IMR-90 (cell line): ENCODE measurements at regions not wholly inside any gene's neighbourhood (a gene's known extent, or its start where the extent isn't known, plus 50 kb on each side); places are given as distances from the start of the nearest gene placed in this dataset.

Source experiments
- ATAC-seq: fragments of 200-7000 bp; cut with Tn5 transposase; 2 replicates; pipeline ENCODE4 v1.9.1; 2020; ENCODE audit warnings: low read depth, mild to moderate bottlenecking, moderate library complexity
- BruUV-seq: library from RNA; stranded (reverse); fragments of 400-500 nt; replicated peaks from 2 replicates; lab custom pipeline; 2021; lab: Mats Ljungman, UMichigan
- CTCF ChIA-PET: fragments of 300-600 bp; formaldehyde crosslinking; extraction: SDS; loops from one replicate; lab custom pipeline; 2021; ENCODE audit warnings: antibody characterized with exemption; lab: Yijun Ruan, JAX
- POLR2A ChIA-PET: fragments of 300-600 bp; sonication (Branson Sonifier 250); formaldehyde crosslinking; loops from one replicate; lab custom pipeline; 2022; ENCODE audit warnings: antibody characterized with exemption; ENCODE audit not compliant: unreplicated experiment; lab: Charles Lee
- DNase-seq: peaks from one replicate; pipeline ENCODE4 v3.0.0; 2013
- H2AFZ ChIP-seq: replicated peaks from 2 replicates; pipeline ENCODE3; 2013; ENCODE audit warnings: low read length, mild to moderate bottlenecking; ENCODE audit not compliant: poor library complexity
- H2AK5ac ChIP-seq: 2 replicates; pipeline ENCODE4 v1.6.1; 2013; ENCODE audit warnings: low read depth, low read length, inconsistent platforms
- H2AK9ac ChIP-seq: replicated peaks from 2 replicates; pipeline ENCODE3; 2013; ENCODE audit warnings: mild to moderate bottlenecking, low read depth, low read length, moderate library complexity; ENCODE audit not compliant: poor library complexity
- H2BK120ac ChIP-seq: 2 replicates; pipeline ENCODE4 v1.6.1; 2013; ENCODE audit warnings: low read depth, low read length, inconsistent platforms
- H2BK15ac ChIP-seq: 3 replicates; pipeline ENCODE4 v1.6.1; 2013; ENCODE audit warnings: low read depth, low read length, inconsistent platforms
- H2BK20ac ChIP-seq: 2 replicates; pipeline ENCODE4 v1.6.1; 2013; ENCODE audit warnings: low read depth, mild to moderate bottlenecking, inconsistent platforms, low read length, moderate library complexity
- H2BK5ac ChIP-seq: 2 replicates; pipeline ENCODE4 v1.6.1; 2013; ENCODE audit warnings: mild to moderate bottlenecking, low read depth, low read length, inconsistent platforms; ENCODE audit not compliant: poor library complexity, severe bottlenecking
- H3K14ac ChIP-seq: replicated peaks from 2 replicates; pipeline ENCODE4 v1.6.1; 2013; ENCODE audit warnings: low read depth, low read length, inconsistent platforms
- H3K18ac ChIP-seq: 2 replicates; pipeline ENCODE4 v1.6.1; 2013; ENCODE audit warnings: low read depth, low read length, control low read depth
- H3K23ac ChIP-seq: 2 replicates; pipeline ENCODE4 v1.6.1; 2013; ENCODE audit warnings: low read depth, low read length, inconsistent platforms
- H3K27ac ChIP-seq: 2 replicates; pipeline ENCODE4 v1.5.1; 2013; ENCODE audit warnings: mild to moderate bottlenecking, control low read depth, low read length; ENCODE audit not compliant: insufficient read depth
- H3K27me3 ChIP-seq: 2 replicates; pipeline ENCODE4 v1.6.1; 2013; ENCODE audit warnings: low read length; ENCODE audit not compliant: control insufficient read depth, insufficient read depth
- H3K36me3 ChIP-seq: 2 replicates; pipeline ENCODE4 v1.6.1; 2013; ENCODE audit warnings: low read length, mixed read lengths; ENCODE audit not compliant: control insufficient read depth, insufficient read depth
- H3K4ac ChIP-seq: 2 replicates; pipeline ENCODE4 v1.6.1; 2013; ENCODE audit warnings: low read depth, low read length, inconsistent platforms
- H3K4me1 ChIP-seq: 2 replicates; pipeline ENCODE4 v1.6.1; 2013; ENCODE audit warnings: low read length, mixed read lengths; ENCODE audit not compliant: control insufficient read depth, insufficient read depth
- H3K4me2 ChIP-seq: 2 replicates; pipeline ENCODE4 v1.6.1; 2013; ENCODE audit warnings: low read depth, mild to moderate bottlenecking, control low read depth, low read length, moderate library complexity
- H3K4me3 ChIP-seq: 2 replicates; pipeline ENCODE4 v1.5.1; 2013; ENCODE audit warnings: low read depth, mild to moderate bottlenecking, control low read depth, low read length, moderate library complexity; ENCODE audit not compliant: insufficient read depth
- H3K56ac ChIP-seq: 2 replicates; pipeline ENCODE4 v1.6.1; 2013; ENCODE audit warnings: low read length, inconsistent platforms; ENCODE audit not compliant: insufficient read depth; ENCODE audit errors: extremely low read depth
- H3K79me1 ChIP-seq, 2 experiments: 2 replicates each; pipeline ENCODE4 v1.6.1; 2013; ENCODE audit warnings: low read length in 2 of 2, inconsistent platforms in 1 of 2, low read depth in 1 of 2
- H3K9ac ChIP-seq: 2 replicates; pipeline ENCODE4 v1.6.1; 2013; ENCODE audit warnings: low read depth, low read length, control low read depth
- H3K9me1 ChIP-seq: 2 replicates; pipeline ENCODE4 v1.6.1; 2013; ENCODE audit warnings: low read length, inconsistent platforms; ENCODE audit not compliant: insufficient read depth
- H3K9me3 ChIP-seq: 2 replicates; pipeline ENCODE4 v1.6.1; 2013; ENCODE audit warnings: low read length; ENCODE audit not compliant: control insufficient read depth, insufficient read depth
- H4K20me1 ChIP-seq: 2 replicates; pipeline ENCODE4 v1.6.1; 2013; ENCODE audit warnings: low read length, inconsistent platforms; ENCODE audit not compliant: insufficient read depth
- H4K5ac ChIP-seq: 2 replicates; pipeline ENCODE4 v1.6.1; 2013; ENCODE audit warnings: mild to moderate bottlenecking, low read depth, low read length, control low read depth
- H4K8ac ChIP-seq, 2 experiments: 2 replicates each; pipeline ENCODE4 v1.6.1; 2013; ENCODE audit warnings: low read depth in 2 of 2, low read length in 2 of 2, control low read depth in 1 of 2, inconsistent platforms in 1 of 2
- H4K91ac ChIP-seq: 2 replicates; pipeline ENCODE4 v1.6.1; 2013; ENCODE audit warnings: low read depth, low read length, inconsistent platforms; ENCODE audit not compliant: insufficient read depth
- CTCF ChIP-seq: conservative IDR thresholded peaks from 2 replicates; pipeline ENCODE4 v1.5.1; 2012; ENCODE audit warnings: mild to moderate bottlenecking, low read depth, low read length, improper control_type of control experiment
- RCOR1 ChIP-seq: IDR thresholded peaks from 2 replicates; pipeline ENCODE4 v1.6.1; 2012; ENCODE audit warnings: mild to moderate bottlenecking, low read length, improper control_type of control experiment; ENCODE audit not compliant: insufficient replicate concordance
- RFX5 ChIP-seq: IDR thresholded peaks from 2 replicates; pipeline ENCODE4 v1.8.0; 2012; ENCODE audit warnings: low read depth, mild to moderate bottlenecking, low read length, moderate library complexity
- SMC3 ChIP-seq: fragments of 150-350 bp; IDR thresholded peaks from 2 replicates; pipeline ENCODE4 v1.6.1; 2016; ENCODE audit warnings: low read depth, mild to moderate bottlenecking, antibody characterized with exemption, low read length, moderate library complexity
- WGBS, 2 experiments: methylation state at CpG; one replicate each; pipeline versions ENCODE4 v1.1.5 to v1.1.7; 2013; ENCODE audit warnings: missing lambda C conversion rate in 2 of 2; ENCODE audit not compliant: insufficient read length in 1 of 2; ENCODE audit errors: extremely low coverage in 2 of 2; 5-methylcytosine and 5-hydroxymethylcytosine counted together
- dilution Hi-C: fragments of 300-500 bp; cut with HindIII; formaldehyde crosslinking; loops from one replicate; pipeline ENCODE4 v1.14.3; 2018; ENCODE audit warnings: low sequenced_read_pairs; ENCODE audit not compliant: unreplicated experiment
- in situ Hi-C: fragments of 300-500 bp; cut with MboI; formaldehyde crosslinking; loops from 3 replicates; pipeline ENCODE4 v1.14.3; 2019; ENCODE audit warnings: low sequenced_read_pairs, inconsistent platforms, mixed read lengths
- intact Hi-C: fragments of 100-400 bp; cut with micrococcal nuclease; formaldehyde crosslinking; loops from 2 replicates; pipeline ENCODE4 v1.10.0; 2022
- TF ChIP-seq, protein P1 (sequence below): fragments of 150-350 bp; IDR thresholded peaks from 2 replicates; pipeline ENCODE4 v1.6.1; 2017; ENCODE audit warnings: mild to moderate bottlenecking, antibody characterized with exemption, low read length, low read depth

DNA sequence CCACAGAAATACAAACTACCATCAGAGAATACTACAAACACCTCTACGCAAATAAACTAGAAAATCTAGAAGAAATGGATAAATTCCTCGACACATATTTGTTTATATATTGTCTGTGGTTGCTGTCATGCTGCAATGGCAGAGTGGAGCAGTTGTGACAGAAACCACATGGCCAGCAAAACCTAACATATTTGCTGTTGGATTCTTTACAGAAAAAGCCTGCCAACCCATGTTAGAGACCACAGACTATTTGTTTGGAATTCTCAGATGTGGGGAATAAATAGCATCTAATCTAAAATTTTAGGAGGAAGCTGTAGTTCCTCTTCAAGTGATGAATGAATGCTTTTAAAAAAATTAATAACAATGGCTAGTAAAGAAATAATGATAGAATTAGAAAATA is 341.6 kb upstream of the AZI2 start:
- no peaks in the 10 kb centered on the region for H3K9me3 ChIP-seq
- no TSS peak for BruUV-seq

More for the DNA sequence above, 341.6 kb upstream of the AZI2 start:
- H3K14ac ChIP-seq, result no peak overlapping the region
- dilution Hi-C loops (no loop called here), in situ Hi-C loops (no loop called here), intact Hi-C loops (no loop called here)
- H3K9ac ChIP-seq, result no peak overlapping the region
- H2BK15ac ChIP-seq, result no peak overlapping the region
- no peak overlapping the region for H3K23ac ChIP-seq
- TF ChIP-seq SMC3, result no peak
- TF ChIP-seq, protein P1, sequence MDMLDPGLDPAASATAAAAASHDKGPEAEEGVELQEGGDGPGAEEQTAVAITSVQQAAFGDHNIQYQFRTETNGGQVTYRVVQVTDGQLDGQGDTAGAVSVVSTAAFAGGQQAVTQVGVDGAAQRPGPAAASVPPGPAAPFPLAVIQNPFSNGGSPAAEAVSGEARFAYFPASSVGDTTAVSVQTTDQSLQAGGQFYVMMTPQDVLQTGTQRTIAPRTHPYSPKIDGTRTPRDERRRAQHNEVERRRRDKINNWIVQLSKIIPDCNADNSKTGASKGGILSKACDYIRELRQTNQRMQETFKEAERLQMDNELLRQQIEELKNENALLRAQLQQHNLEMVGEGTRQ, result no peak
- no peak for TF ChIP-seq RCOR1
- no peak for TF ChIP-seq RFX5
- TF ChIP-seq CTCF, result no peak
- no peak overlapping the region for H2BK20ac ChIP-seq
- no peaks in the 10 kb centered on the region for H3K36me3 ChIP-seq
- no peak overlapping the region for H2BK5ac ChIP-seq
- H3K27ac ChIP-seq, result no peak overlapping the region
- no peaks in the 10 kb centered on the region for H3K9me1 ChIP-seq
- no peaks in the 10 kb centered on the region for H3K79me1 ChIP-seq
- H4K5ac ChIP-seq, result no peak overlapping the region
- H4K91ac ChIP-seq, result no peak overlapping the region
- no peak overlapping the region for H3K4ac ChIP-seq
- H2BK120ac ChIP-seq, result no peak overlapping the region
- ATAC-seq (no peak), DNase-seq (no peak)
- ChIA-PET CTCF (no interaction called here), POLR2A (no interaction called here)
- no peak overlapping the region for H4K8ac ChIP-seq
- H2AK5ac ChIP-seq, result no peak overlapping the region
- H3K56ac ChIP-seq, result no peak overlapping the region
- no peak overlapping the region for H2AK9ac ChIP-seq
- no peak overlapping the region for H2AFZ ChIP-seq
- H3K4me1 ChIP-seq, result no peaks in the 10 kb centered on the region
- no peak overlapping the region for H3K4me3 ChIP-seq
- H3K27me3 ChIP-seq, result no peaks in the 10 kb centered on the region
- H4K20me1 ChIP-seq, result no peaks in the 10 kb centered on the region
- H3K4me2 ChIP-seq, result no peak overlapping the region
- no CpG with 5 or more reads among the region's 2 CpGs for WGBS, 2 experiments
- H3K18ac ChIP-seq, result no peak overlapping the region
